Naive B cell (primary cell): ENCODE measurements at regions not wholly inside any gene's neighbourhood (a gene's known extent, or its start where the extent isn't known, plus 50 kb on each side); places are given as distances from the start of the nearest gene placed in this dataset.

Source experiments
- ATAC-seq, 2 donors: fragments of 150-1000 bp; cut with Tn5 transposase; 2 replicates each; pipeline ENCODE4 v1.10.0; 2021; ENCODE audit warnings: low read depth in 2 of 2, mild to moderate bottlenecking in 2 of 2, moderate library complexity in 2 of 2
- DNase-seq: peaks from one replicate; pipeline ENCODE4 v3.0.0; 2022
- H3K27ac Mint-ChIP-seq, 6 donors: one replicate each; pipeline ENCODE4 v1.8.0; 2020 to 2022; ENCODE audit warnings: mild to moderate bottlenecking in 6 of 6, mixed read lengths in 6 of 6, moderate library complexity in 5 of 6, inconsistent platforms in 2 of 6
- H3K27me3 Mint-ChIP-seq, 3 donors: one replicate each; pipeline ENCODE4 v1.8.0; 2021 to 2022; ENCODE audit warnings: mixed read lengths in 3 of 3, mild to moderate bottlenecking in 1 of 3
- H3K36me3 Mint-ChIP-seq, 2 donors: one replicate each; pipeline ENCODE4 v1.8.0; 2020 to 2022; ENCODE audit warnings: mixed read lengths in 2 of 2, inconsistent platforms in 1 of 2, mild to moderate bottlenecking in 1 of 2
- H3K4me1 Mint-ChIP-seq, 3 donors: one replicate each; pipeline ENCODE4 v1.8.0; 2020 to 2022; ENCODE audit warnings: mixed read lengths in 3 of 3, inconsistent platforms in 1 of 3, mild to moderate bottlenecking in 1 of 3, moderate library complexity in 1 of 3
- H3K4me3 Mint-ChIP-seq, 8 donors: one replicate each; pipeline ENCODE4 v1.8.0; 2020 to 2022; ENCODE audit warnings: mild to moderate bottlenecking in 8 of 8, mixed read lengths in 8 of 8, moderate library complexity in 8 of 8, inconsistent platforms in 2 of 8
- H3K9me3 Mint-ChIP-seq, 7 donors: one replicate each; pipeline ENCODE4 v1.8.0; 2020 to 2022; ENCODE audit warnings: mixed read lengths in 7 of 7, mild to moderate bottlenecking in 5 of 7, inconsistent platforms in 2 of 7, moderate library complexity in 1 of 7

DNA sequence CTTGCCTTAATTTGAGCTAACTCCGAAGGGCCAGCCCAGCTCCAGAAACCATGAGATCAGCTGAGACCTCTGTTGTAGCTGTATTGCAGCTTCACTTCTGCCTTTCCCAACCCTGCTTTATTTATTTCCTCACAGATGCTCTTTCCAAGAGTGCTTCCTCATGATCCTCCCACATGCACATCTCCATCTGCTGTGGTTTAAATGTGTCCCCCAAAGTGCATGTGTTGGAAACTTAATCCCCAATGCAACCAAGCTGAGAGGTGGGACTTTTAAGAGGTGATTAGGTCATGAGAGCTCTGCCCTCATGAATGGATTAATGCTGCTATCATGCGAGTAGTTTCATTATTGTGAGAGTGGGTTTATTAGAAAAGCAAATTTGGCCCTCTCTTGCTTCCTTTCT is 164.4 kb upstream of the TAB2 start:
- peaks cover 5 to 14% (median 7%) of the 10 kb centered on the region in 3 donors for H3K27me3 Mint-ChIP-seq
- H3K9me3 Mint-ChIP-seq = peaks cover 0 to 2% (median 0%) of the 10 kb centered on the region in 7 donors
- H3K4me1 Mint-ChIP-seq = peaks cover 0 to 3% (median 0%) of the 10 kb centered on the region in 3 donors
- peak overlapping the region in 2 of 6 donors; percentile 17 to 75 for H3K27ac Mint-ChIP-seq
- ATAC-seq (no peak), DNase-seq (no peak)
- H3K4me3 Mint-ChIP-seq = no peak overlapping the region
- H3K36me3 Mint-ChIP-seq = no peaks in the 10 kb centered on the region

GRCh38 chr6:149153693-149154092 is 163.8 kb upstream of the TAB2 start:
- no peak for DNase-seq
- Mint-ChIP-seq H3K4me3 (no peak overlapping the region), H3K36me3 (no peaks in the 10 kb centered on the region), H3K27ac (no peak overlapping the region), H3K9me3 (peaks cover 0 to 2% (median 0%) of the 10 kb centered on the region in 7 donors), H3K4me1 (no peaks in the 10 kb centered on the region), H3K27me3 (peaks cover 5 to 8% (median 7%) of the 10 kb centered on the region in 3 donors)
- no peak for ATAC-seq

DNA sequence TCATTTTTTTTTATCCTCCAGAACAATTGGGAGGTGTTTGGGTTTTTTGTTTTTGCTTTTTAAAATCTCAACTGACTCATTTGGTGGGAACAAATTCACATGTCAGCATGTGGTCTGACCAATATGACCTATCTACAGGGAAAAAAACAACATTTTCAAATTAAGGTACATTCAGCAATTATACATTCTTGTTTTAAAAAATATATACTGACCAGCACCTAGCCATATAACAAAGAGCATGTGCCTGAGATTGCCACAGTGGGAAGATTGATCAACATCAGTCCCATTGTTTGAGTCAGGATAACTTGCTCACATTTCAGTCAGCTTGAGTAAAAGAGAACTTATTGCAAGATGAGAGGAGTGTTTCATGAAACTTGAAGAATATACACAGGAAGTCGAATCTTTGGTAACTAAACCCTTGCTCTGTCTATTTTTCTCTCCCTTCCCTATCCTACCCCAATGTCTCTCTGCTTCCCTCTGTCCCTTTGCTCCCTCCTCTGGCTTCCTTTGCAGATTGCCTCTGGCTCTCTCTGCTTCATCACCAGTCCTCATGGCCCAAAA is 163.2 kb upstream of the TAB2 start:
- DNase-seq = no peak
- no peak overlapping the region for H3K27ac Mint-ChIP-seq
- H3K9me3 Mint-ChIP-seq = peaks cover 0 to 2% (median 0%) of the 10 kb centered on the region in 7 donors
- H3K36me3 Mint-ChIP-seq = no peaks in the 10 kb centered on the region
- ATAC-seq = no peak
- no peak overlapping the region for H3K4me3 Mint-ChIP-seq
- peaks cover 0 to 2% (median under 1%) of the 10 kb centered on the region in 3 donors for H3K27me3 Mint-ChIP-seq
- peaks cover 0 to 5% (median 4%) of the 10 kb centered on the region in 3 donors for H3K4me1 Mint-ChIP-seq

GRCh38 chr6:149157126-149157525 is 160.4 kb upstream of the TAB2 start:
- peaks cover 0 to 5% (median 5%) of the 10 kb centered on the region in 3 donors for H3K4me1 Mint-ChIP-seq
- H3K36me3 Mint-ChIP-seq = no peaks in the 10 kb centered on the region

GRCh38 chr6:149158076-149158475 is 159.4 kb upstream of the TAB2 start:
- DNase-seq (no peak), ATAC-seq (no peak)
- Mint-ChIP-seq H3K9me3 (peaks cover 0 to 2% (median 0%) of the 10 kb centered on the region in 7 donors), H3K4me1 (peaks cover 0 to 5% (median 5%) of the 10 kb centered on the region in 3 donors), H3K27ac (no peak overlapping the region), H3K36me3 (no peaks in the 10 kb centered on the region), H3K27me3 (no peaks in the 10 kb centered on the region), H3K4me3 (no peak overlapping the region)

More at GRCh38 chr6:149157126-149157525, 160.4 kb upstream of the TAB2 start:
- Mint-ChIP-seq H3K4me3 (no peak overlapping the region), H3K9me3 (peaks cover 0 to 2% (median 0%) of the 10 kb centered on the region in 7 donors), H3K27ac (no peak overlapping the region), H3K27me3 (no peaks in the 10 kb centered on the region)
- no peak for ATAC-seq
- DNase-seq = no peak

- no peak for ATAC-seq
- H3K36me3 Mint-ChIP-seq = no peaks in the 10 kb centered on the region
Observed at GRCh38 chr6:149160943-149161342, 156.6 kb upstream of the TAB2 start.

GRCh38 chr6:149162924-149163323 is 154.6 kb upstream of the TAB2 start:
- H3K36me3 Mint-ChIP-seq = no peaks in the 10 kb centered on the region
- peaks cover 0 to 2% (median 0%) of the 10 kb centered on the region in 7 donors for H3K9me3 Mint-ChIP-seq
- no peaks in the 10 kb centered on the region for H3K27me3 Mint-ChIP-seq
- H3K4me3 Mint-ChIP-seq = no peak overlapping the region
- ATAC-seq (no peak), DNase-seq (no peak)
- H3K27ac Mint-ChIP-seq = no peak overlapping the region
- peaks cover 0 to 5% (median 5%) of the 10 kb centered on the region in 3 donors for H3K4me1 Mint-ChIP-seq

More at GRCh38 chr6:149160943-149161342, 156.6 kb upstream of the TAB2 start:
- peaks cover 0 to 5% (median 5%) of the 10 kb centered on the region in 3 donors for H3K4me1 Mint-ChIP-seq
- H3K27ac Mint-ChIP-seq = no peak overlapping the region
- H3K4me3 Mint-ChIP-seq = no peak overlapping the region
- H3K9me3 Mint-ChIP-seq = peaks cover 0 to 2% (median 0%) of the 10 kb centered on the region in 7 donors
- no peaks in the 10 kb centered on the region for H3K27me3 Mint-ChIP-seq
- no peak for DNase-seq

- peaks cover 5 to 11% (median 8%) of the 10 kb centered on the region in 3 donors for H3K27me3 Mint-ChIP-seq
- H3K4me1 Mint-ChIP-seq = peaks cover 9 to 11% (median 11%) of the 10 kb centered on the region in 3 donors
- H3K4me3 Mint-ChIP-seq = no peak overlapping the region
- DNase-seq (no peak), ATAC-seq (no peak)
- peaks cover 0 to 6% (median 3%) of the 10 kb centered on the region in 7 donors for H3K9me3 Mint-ChIP-seq
- peaks cover 0 to 7% of the 10 kb centered on the region in 2 donors for H3K36me3 Mint-ChIP-seq
- peak overlapping the region in 1 of 6 donors; percentile 18 for H3K27ac Mint-ChIP-seq
Observed at GRCh38 chr6:149164199-149164750, 153.2 kb upstream of the TAB2 start.

- no peak for DNase-seq
- ATAC-seq = no peak
- Mint-ChIP-seq H3K4me3 (no peak overlapping the region), H3K36me3 (peaks cover 0 to 7% of the 10 kb centered on the region in 2 donors), H3K4me1 (peaks cover 11 to 15% (median 13%) of the 10 kb centered on the region in 3 donors), H3K27ac (peak overlapping the region in 1 of 6 donors; percentile 10), H3K9me3 (peaks cover 0 to 6% (median 3%) of the 10 kb centered on the region in 7 donors), H3K27me3 (peaks cover 13 to 20% (median 18%) of the 10 kb centered on the region in 3 donors)
Observed at GRCh38 chr6:149166336-149166735, 151.2 kb upstream of the TAB2 start.

DNA sequence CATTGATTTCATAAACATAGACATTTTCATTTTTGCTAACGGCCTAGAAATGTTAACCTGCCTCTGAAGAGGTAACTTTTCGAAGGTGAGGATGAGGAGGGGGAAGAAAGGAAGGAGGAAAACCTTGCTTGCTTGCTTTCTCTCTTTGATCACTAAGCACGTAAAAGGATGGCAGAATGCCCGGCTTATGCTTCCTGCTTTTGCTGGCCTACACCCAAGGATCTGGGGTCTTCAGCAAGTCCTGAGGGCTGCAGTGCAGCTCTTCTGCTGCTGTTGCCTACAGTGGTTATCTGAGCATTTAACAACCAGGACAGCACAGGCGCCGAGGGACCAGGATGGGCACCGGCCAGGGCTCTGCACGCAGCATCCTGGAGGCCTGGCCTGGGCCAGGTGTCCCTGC is 150.8 kb upstream of the TAB2 start:
- H3K27me3 Mint-ChIP-seq = peaks cover 13 to 20% (median 18%) of the 10 kb centered on the region in 3 donors
- peaks cover 11 to 15% (median 13%) of the 10 kb centered on the region in 3 donors for H3K4me1 Mint-ChIP-seq
- H3K27ac Mint-ChIP-seq = peak overlapping the region in 1 of 6 donors; percentile 68
- ATAC-seq (no peak), DNase-seq (no peak)
- peaks cover 0 to 7% of the 10 kb centered on the region in 2 donors for H3K36me3 Mint-ChIP-seq
- H3K4me3 Mint-ChIP-seq = no peak overlapping the region
- peaks cover 0 to 5% (median 3%) of the 10 kb centered on the region in 7 donors for H3K9me3 Mint-ChIP-seq

- Mint-ChIP-seq H3K4me1 (peaks cover 11 to 15% (median 13%) of the 10 kb centered on the region in 3 donors), H3K4me3 (peak overlapping the region in 2 of 8 donors; percentile 38 to 59), H3K36me3 (peaks cover 0 to 7% of the 10 kb centered on the region in 2 donors), H3K27ac (peak overlapping the region in 1 of 6 donors; percentile 37), H3K27me3 (peaks cover 13 to 20% (median 18%) of the 10 kb centered on the region in 3 donors), H3K9me3 (peaks cover 0 to 5% (median 3%) of the 10 kb centered on the region in 7 donors)
- ATAC-seq (peak in 1 of 2 donors; percentile 37), DNase-seq (no peak)
Observed at GRCh38 chr6:149168968-149169367, 148.5 kb upstream of the TAB2 start.

GRCh38 chr6:149169761-149170511 is 147.6 kb upstream of the TAB2 start:
- H3K4me1 Mint-ChIP-seq = peaks cover 11 to 15% (median 13%) of the 10 kb centered on the region in 3 donors
- peaks cover 0 to 7% of the 10 kb centered on the region in 2 donors for H3K36me3 Mint-ChIP-seq
- peaks cover 13 to 20% (median 18%) of the 10 kb centered on the region in 3 donors for H3K27me3 Mint-ChIP-seq
- H3K27ac Mint-ChIP-seq = no peak overlapping the region
- no peak for ATAC-seq
- H3K4me3 Mint-ChIP-seq = no peak overlapping the region
- no peak for DNase-seq
- H3K9me3 Mint-ChIP-seq = peaks cover 0 to 5% (median 3%) of the 10 kb centered on the region in 7 donors
